ENCODE measurements at regions not wholly inside any gene's neighbourhood (a gene's known extent, or its start where the extent isn't known, plus 50 kb on each side); places are given as distances from the start of the nearest gene placed in this dataset.
"Not testable (repeated sequence)": the region's sequence is repeated elsewhere in the genome, so short reads cannot be mapped to it uniquely, and the experiment has no call there.

GRCh38 chr4:164596318-164596878 lies 157.5 kb upstream of the SMIM31 start:
- TF ChIP-seq CTCF (IDR thresholded peaks at IDR 0.05): no peak
- TF ChIP-seq POLR2A (IDR thresholded peaks at IDR 0.05): no peak
- Histone ChIP-seq H3K36me3 (replicated peaks in 1 of 2; ENCODE audit: insufficient read depth in 1 of 2, low read depth in 2 of 2) (no peaks in the 10 kb centered on the region), H3K27me3 (no peaks in the 10 kb centered on the region), H3K4me3 (no peak overlapping the region), H3K27ac (no peak overlapping the region), H3K4me1 (no peaks in the 10 kb centered on the region), H3K9me3 (no peaks in the 10 kb centered on the region)
- no peak for DNase-seq
- 72 to 78% methylated on average over 17 of the region's 17 CpGs for WGBS, 2 donors
- intact Hi-C loops (cut with DNase I): no loop called here
- no peak for ATAC-seq

GRCh38 chr4:164596927-164597326 lies 157.0 kb upstream of the SMIM31 start:
- ATAC-seq: no peak
- WGBS, 2 donors: 14 to 39% methylated on average over 1 of the region's 1 CpG

GRCh38 chr4:164601653-164602052 lies 152.3 kb upstream of the SMIM31 start:
- no peaks in the 10 kb centered on the region for H3K4me1 ChIP-seq
- WGBS, 2 donors: 29 to 45% methylated on average over 1 of the region's 1 CpG

More at GRCh38 chr4:164596927-164597326, 157.0 kb upstream of the SMIM31 start:
- no peak for DNase-seq
- Histone ChIP-seq H3K27me3 (no peaks in the 10 kb centered on the region), H3K27ac (no peak overlapping the region), H3K4me1 (no peaks in the 10 kb centered on the region), H3K36me3 (replicated peaks in 1 of 2; ENCODE audit: insufficient read depth in 1 of 2, low read depth in 2 of 2) (no peaks in the 10 kb centered on the region), H3K9me3 (peaks cover 0 to 3% (median 0%) of the 10 kb centered on the region in 3 donors), H3K4me3 (no peak overlapping the region)
- TF ChIP-seq CTCF (IDR thresholded peaks at IDR 0.05): no peak
- no peak for TF ChIP-seq POLR2A (IDR thresholded peaks at IDR 0.05)
- intact Hi-C loops (cut with DNase I): no loop called here

GRCh38 chr4:164605791-164606190 lies 148.1 kb upstream of the SMIM31 start:
- ATAC-seq; H3K4me1 ChIP-seq; H3K4me3 ChIP-seq; H3K36me3 ChIP-seq (replicated peaks in 1 of 2; ENCODE audit: insufficient read depth in 1 of 2, low read depth in 2 of 2); intact Hi-C loops (cut with DNase I); H3K27me3 ChIP-seq; H3K27ac ChIP-seq; DNase-seq; H3K9me3 ChIP-seq: not testable (repeated sequence)
- WGBS, 2 donors: 50 to 67% methylated on average over 6 of the region's 6 CpGs

More at GRCh38 chr4:164601653-164602052, 152.3 kb upstream of the SMIM31 start:
- H3K36me3 ChIP-seq (replicated peaks in 1 of 2; ENCODE audit: insufficient read depth in 1 of 2, low read depth in 2 of 2): no peaks in the 10 kb centered on the region
- H3K27me3 ChIP-seq: no peaks in the 10 kb centered on the region
- H3K27ac ChIP-seq: no peak overlapping the region
- DNase-seq: no peak
- H3K9me3 ChIP-seq: peaks cover 0 to 7% (median 0%) of the 10 kb centered on the region in 3 donors
- no peak for ATAC-seq
- H3K4me3 ChIP-seq: no peak overlapping the region
- no peak for TF ChIP-seq POLR2A (IDR thresholded peaks at IDR 0.05)
- TF ChIP-seq CTCF (IDR thresholded peaks at IDR 0.05): no peak
- intact Hi-C loops (cut with DNase I): no loop called here

GRCh38 chr4:164606478-164606877 lies 147.5 kb upstream of the SMIM31 start:
- DNase-seq (no peak), ATAC-seq (no peak)
- intact Hi-C loops (cut with DNase I): no loop called here
- Histone ChIP-seq H3K36me3 (replicated peaks in 1 of 2; ENCODE audit: insufficient read depth in 1 of 2, low read depth in 2 of 2) (no peaks in the 10 kb centered on the region), H3K27ac (no peak overlapping the region), H3K4me1 (no peaks in the 10 kb centered on the region), H3K9me3 (peaks cover 0 to 7% (median 0%) of the 10 kb centered on the region in 3 donors), H3K4me3 (no peak overlapping the region), H3K27me3 (no peaks in the 10 kb centered on the region)
- TF ChIP-seq POLR2A (IDR thresholded peaks at IDR 0.05) (no peak), CTCF (IDR thresholded peaks at IDR 0.05) (no peak)

Measured in body of pancreas (tissue), 4 donors.